ENCODE measurements at regions not wholly inside any gene's neighbourhood (a gene's known extent, or its start where the extent isn't known, plus 50 kb on each side); places are given as distances from the start of the nearest gene placed in this dataset.
"Not testable (repeated sequence)": the region's sequence is repeated elsewhere in the genome, so short reads cannot be mapped to it uniquely, and the experiment has no call there.

- Mint-ChIP-seq H3K4me1 (ENCODE audit: low read depth) (peaks cover 12% of the 10 kb centered on the region), H3K27ac (no peak overlapping the region), H3K27me3 (ENCODE audit: low read depth) (peaks cover 4% of the 10 kb centered on the region), H3K4me3 (no peak overlapping the region), H3K9me3 (no peaks in the 10 kb centered on the region), H3K36me3 (ENCODE audit: low read depth) (no peaks in the 10 kb centered on the region)
Measured at GRCh38 chr12:131507881-131508280, 203.0 kb upstream of the SFSWAP start.

GRCh38 chr12:131509701-131510100 is 201.2 kb upstream of the SFSWAP start:
- no peak overlapping the region for H3K27ac Mint-ChIP-seq
- no peaks in the 10 kb centered on the region for H3K27me3 Mint-ChIP-seq (ENCODE audit: low read depth)
- H3K9me3 Mint-ChIP-seq: no peaks in the 10 kb centered on the region
- peaks cover 12% of the 10 kb centered on the region for H3K4me1 Mint-ChIP-seq (ENCODE audit: low read depth)
- H3K4me3 Mint-ChIP-seq: no peak overlapping the region
- H3K36me3 Mint-ChIP-seq (ENCODE audit: low read depth): no peaks in the 10 kb centered on the region

- H3K36me3 Mint-ChIP-seq (ENCODE audit: low read depth): no peaks in the 10 kb centered on the region
- no peaks in the 10 kb centered on the region for H3K9me3 Mint-ChIP-seq
- peaks cover 12% of the 10 kb centered on the region for H3K4me1 Mint-ChIP-seq (ENCODE audit: low read depth)
- no peaks in the 10 kb centered on the region for H3K27me3 Mint-ChIP-seq (ENCODE audit: low read depth)
- no peak overlapping the region for H3K27ac Mint-ChIP-seq
- H3K4me3 Mint-ChIP-seq: no peak overlapping the region
Measured at GRCh38 chr12:131510431-131510830, 200.5 kb upstream of the SFSWAP start.

GRCh38 chr12:131511391-131511802 is 199.5 kb upstream of the SFSWAP start:
- Mint-ChIP-seq H3K27me3 (ENCODE audit: low read depth) (no peaks in the 10 kb centered on the region), H3K27ac (peak overlapping the region; percentile 67), H3K36me3 (ENCODE audit: low read depth) (peaks cover 2% of the 10 kb centered on the region), H3K4me3 (no peak overlapping the region), H3K4me1 (ENCODE audit: low read depth) (peaks cover 12% of the 10 kb centered on the region), H3K9me3 (peaks cover 5% of the 10 kb centered on the region)

- Mint-ChIP-seq H3K4me3 (no peak overlapping the region), H3K36me3 (ENCODE audit: low read depth) (peaks cover 2% of the 10 kb centered on the region), H3K27ac (peak overlapping the region; percentile 67), H3K4me1 (ENCODE audit: low read depth) (peaks cover 12% of the 10 kb centered on the region), H3K27me3 (ENCODE audit: low read depth) (no peaks in the 10 kb centered on the region), H3K9me3 (peaks cover 7% of the 10 kb centered on the region)
Measured at GRCh38 chr12:131511803-131512561, 198.9 kb upstream of the SFSWAP start.

- peaks cover 12% of the 10 kb centered on the region for H3K4me1 Mint-ChIP-seq (ENCODE audit: low read depth)
- peaks cover 2% of the 10 kb centered on the region for H3K36me3 Mint-ChIP-seq (ENCODE audit: low read depth)
- no peak overlapping the region for H3K4me3 Mint-ChIP-seq
- no peak overlapping the region for H3K27ac Mint-ChIP-seq
- H3K27me3 Mint-ChIP-seq (ENCODE audit: low read depth): peaks cover 3% of the 10 kb centered on the region
- H3K9me3 Mint-ChIP-seq: peaks cover 7% of the 10 kb centered on the region
Measured at GRCh38 chr12:131513606-131514005, 197.3 kb upstream of the SFSWAP start.

GRCh38 chr12:131520553-131520952 is 190.3 kb upstream of the SFSWAP start:
- H3K4me1 Mint-ChIP-seq (ENCODE audit: low read depth); H3K9me3 Mint-ChIP-seq; H3K27me3 Mint-ChIP-seq (ENCODE audit: low read depth); H3K27ac Mint-ChIP-seq; H3K36me3 Mint-ChIP-seq (ENCODE audit: low read depth); H3K4me3 Mint-ChIP-seq: not testable (repeated sequence)

- Mint-ChIP-seq H3K9me3 (peaks cover 3% of the 10 kb centered on the region), H3K4me3 (no peak overlapping the region), H3K27ac (no peak overlapping the region), H3K27me3 (ENCODE audit: low read depth) (peaks cover 4% of the 10 kb centered on the region), H3K4me1 (ENCODE audit: low read depth) (no peaks in the 10 kb centered on the region), H3K36me3 (ENCODE audit: low read depth) (no peaks in the 10 kb centered on the region)
Measured at GRCh38 chr12:131521326-131521725, 189.6 kb upstream of the SFSWAP start.

- H3K27ac Mint-ChIP-seq: no peak overlapping the region
- H3K4me3 Mint-ChIP-seq: no peak overlapping the region
- H3K9me3 Mint-ChIP-seq: no peaks in the 10 kb centered on the region
- H3K27me3 Mint-ChIP-seq (ENCODE audit: low read depth): no peaks in the 10 kb centered on the region
- no peaks in the 10 kb centered on the region for H3K36me3 Mint-ChIP-seq (ENCODE audit: low read depth)
- no peaks in the 10 kb centered on the region for H3K4me1 Mint-ChIP-seq (ENCODE audit: low read depth)
Measured at GRCh38 chr12:131525795-131526508, 184.9 kb upstream of the SFSWAP start.

- H3K27ac Mint-ChIP-seq: no peak overlapping the region
- peaks cover 4% of the 10 kb centered on the region for H3K27me3 Mint-ChIP-seq (ENCODE audit: low read depth)
- H3K4me1 Mint-ChIP-seq (ENCODE audit: low read depth): no peaks in the 10 kb centered on the region
- no peaks in the 10 kb centered on the region for H3K36me3 Mint-ChIP-seq (ENCODE audit: low read depth)
- no peak overlapping the region for H3K4me3 Mint-ChIP-seq
- no peaks in the 10 kb centered on the region for H3K9me3 Mint-ChIP-seq
Measured at GRCh38 chr12:131527092-131527491, 183.8 kb upstream of the SFSWAP start.

- Mint-ChIP-seq H3K27me3 (ENCODE audit: low read depth) (peaks cover 5% of the 10 kb centered on the region), H3K27ac (no peak overlapping the region), H3K36me3 (ENCODE audit: low read depth) (no peaks in the 10 kb centered on the region), H3K9me3 (no peaks in the 10 kb centered on the region), H3K4me3 (no peak overlapping the region), H3K4me1 (ENCODE audit: low read depth) (no peaks in the 10 kb centered on the region)
Measured at GRCh38 chr12:131527736-131528135, 183.2 kb upstream of the SFSWAP start.

- no peak overlapping the region for H3K4me3 Mint-ChIP-seq
- no peak overlapping the region for H3K27ac Mint-ChIP-seq
- H3K36me3 Mint-ChIP-seq (ENCODE audit: low read depth): no peaks in the 10 kb centered on the region
- H3K4me1 Mint-ChIP-seq (ENCODE audit: low read depth): no peaks in the 10 kb centered on the region
- no peaks in the 10 kb centered on the region for H3K9me3 Mint-ChIP-seq
- H3K27me3 Mint-ChIP-seq (ENCODE audit: low read depth): peaks cover 5% of the 10 kb centered on the region
Measured at GRCh38 chr12:131528144-131528543, 182.7 kb upstream of the SFSWAP start.

GRCh38 chr12:131528667-131529066 is 182.2 kb upstream of the SFSWAP start:
- no peak overlapping the region for H3K4me3 Mint-ChIP-seq
- no peaks in the 10 kb centered on the region for H3K4me1 Mint-ChIP-seq (ENCODE audit: low read depth)
- H3K27ac Mint-ChIP-seq: no peak overlapping the region
- peaks cover 5% of the 10 kb centered on the region for H3K27me3 Mint-ChIP-seq (ENCODE audit: low read depth)
- no peaks in the 10 kb centered on the region for H3K9me3 Mint-ChIP-seq
- H3K36me3 Mint-ChIP-seq (ENCODE audit: low read depth): no peaks in the 10 kb centered on the region

GRCh38 chr12:131529196-131530040 is 181.5 kb upstream of the SFSWAP start:
- H3K36me3 Mint-ChIP-seq (ENCODE audit: low read depth): no peaks in the 10 kb centered on the region
- no peaks in the 10 kb centered on the region for H3K4me1 Mint-ChIP-seq (ENCODE audit: low read depth)
- H3K27me3 Mint-ChIP-seq (ENCODE audit: low read depth): peaks cover 5% of the 10 kb centered on the region
- no peak overlapping the region for H3K27ac Mint-ChIP-seq
- no peaks in the 10 kb centered on the region for H3K9me3 Mint-ChIP-seq
- H3K4me3 Mint-ChIP-seq: no peak overlapping the region

GRCh38 chr12:131530041-131530332 is 180.9 kb upstream of the SFSWAP start:
- no peak overlapping the region for H3K27ac Mint-ChIP-seq
- peaks cover 5% of the 10 kb centered on the region for H3K27me3 Mint-ChIP-seq (ENCODE audit: low read depth)
- no peak overlapping the region for H3K4me3 Mint-ChIP-seq
- no peaks in the 10 kb centered on the region for H3K4me1 Mint-ChIP-seq (ENCODE audit: low read depth)
- H3K36me3 Mint-ChIP-seq (ENCODE audit: low read depth): no peaks in the 10 kb centered on the region
- no peaks in the 10 kb centered on the region for H3K9me3 Mint-ChIP-seq

Data from T-helper 1 cell treated with Interleukin-12 subunit alpha and Interleukin-12 subunit beta and Interleukin-4 antibody, amounts not matched to agents 30 μg/mL and 1 μg/mL, for 36 hours (primary cell).